ENCODE measurements at regions not wholly inside any gene's neighbourhood (a gene's known extent, or its start where the extent isn't known, plus 50 kb on each side); places are given as distances from the start of the nearest gene placed in this dataset.

- RAD21 ChIA-PET (ENCODE audit: low non-redundant PET in 1 of 2, low total read pairs in 2 of 2, uncharacterized antibody in 2 of 2, unreplicated experiment in 2 of 2), result no interaction called here
- DNase-seq (ENCODE audit: low read depth, low spot score), result no peak
- H3K9me3 ChIP-seq (ENCODE audit: control insufficient read depth in 1 of 2, insufficient read depth in 1 of 2, low read depth in 1 of 2, low read length in 2 of 2), result no peaks in the 10 kb centered on the region
- H3K4me3 ChIP-seq (replicated peaks in 1 of 2; ENCODE audit: low read depth in 1 of 2, low read length in 2 of 2), result no peak overlapping the region
- H2AFZ ChIP-seq (ENCODE audit: low read depth, low read length, poor library complexity, severe bottlenecking), result no peak overlapping the region
- no peak for TF ChIP-seq FOSL1 (IDR thresholded peaks at IDR 0.05; ENCODE audit: low read depth)
- TF ChIP-seq ZBTB33 (IDR thresholded peaks at IDR 0.05; ENCODE audit: extremely low read depth, insufficient replicate concordance, low read length), result no peak
- no peak for TF ChIP-seq POLR2A (IDR thresholded peaks at IDR 0.05; ENCODE audit: borderline replicate concordance, extremely low read depth, insufficient read depth, insufficient read length)
- no peak for TF ChIP-seq POLR2AphosphoS5 (IDR thresholded peaks at IDR 0.05; ENCODE audit: low read depth, low read length)
- no peak for TF ChIP-seq EZH2 (IDR thresholded peaks at IDR 0.05)
- TF ChIP-seq ZNF274 (IDR thresholded peaks at IDR 0.05; ENCODE audit: low read depth, low read length), result no peak
- no peak for TF ChIP-seq CBX3 (IDR thresholded peaks at IDR 0.05; ENCODE audit: low read depth)
- no peak for TF ChIP-seq EZH2phosphoT487 (IDR thresholded peaks at IDR 0.05; ENCODE audit: borderline replicate concordance)
- no peak for TF ChIP-seq SP1 (IDR thresholded peaks at IDR 0.05; ENCODE audit: low read depth)
- TF ChIP-seq YY1 (IDR thresholded peaks at IDR 0.05; ENCODE audit: extremely low read depth, insufficient replicate concordance, low read depth, low read length), result no peak
- TF ChIP-seq SRF (IDR thresholded peaks at IDR 0.05; ENCODE audit: low read depth), result no peak
- TF ChIP-seq MAX (IDR thresholded peaks at IDR 0.05), result no peak
- no peak for TF ChIP-seq EGR1 (IDR thresholded peaks at IDR 0.05; ENCODE audit: low read depth)
- TF ChIP-seq CEBPB (IDR thresholded peaks at IDR 0.05; ENCODE audit: low read depth), result no peak
- H3K4me2 ChIP-seq (ENCODE audit: low read length), result no peak overlapping the region
- no peak overlapping the region for H3K27ac ChIP-seq (ENCODE audit: low read depth, low read length)
- ATAC-seq, result no peak
- BruUV-seq (replicated peaks), result no TSS peak
- H3K4me1 ChIP-seq (ENCODE audit: control insufficient read depth in 1 of 2, insufficient read depth in 2 of 2, low read length in 2 of 2), result no peaks in the 10 kb centered on the region
- H3K36me3 ChIP-seq (ENCODE audit: control insufficient read depth in 1 of 2, insufficient read depth in 2 of 2, low read length in 2 of 2), result no peaks in the 10 kb centered on the region
- POLR2A ChIA-PET, result no interaction called here
- CTCF ChIA-PET, result no interaction called here
- H3K79me2 ChIP-seq (ENCODE audit: insufficient read depth, low read length), result no peaks in the 10 kb centered on the region
- no peak overlapping the region for H3K9ac ChIP-seq (ENCODE audit: low read length)
- no peaks in the 10 kb centered on the region for H3K9me2 ChIP-seq (ENCODE audit: insufficient read depth)
- peaks cover 4% of the 10 kb centered on the region; the same call in 1 of the 2 replicates for H3K27me3 ChIP-seq (ENCODE audit: insufficient read depth, low read length)
- intact Hi-C loops (cut with micrococcal nuclease), result no loop called here
- no peaks in the 10 kb centered on the region for H4K20me1 ChIP-seq (ENCODE audit: insufficient read depth)
These were observed 418.8 kb upstream of the MMS22L start for GRCh38 chr6:97701801-97702200.

All from HCT116 (cell line).